H1 (cell line): ENCODE measurements at regions not wholly inside any gene's neighbourhood (a gene's known extent, or its start where the extent isn't known, plus 50 kb on each side); places are given as distances from the start of the nearest gene placed in this dataset.

Experiments
- CTCF ChIA-PET: fragments of 300-600 bp; sonication (Branson Sonifier 250); formaldehyde crosslinking; loops from one replicate; lab custom pipeline; 2021; ENCODE audit not compliant: partially characterized antibody; lab: Charles Lee
- POLR2A ChIA-PET: fragments of 300-600 bp; sonication (Branson Sonifier 250); formaldehyde crosslinking; loops from one replicate; lab custom pipeline; 2021; ENCODE audit warnings: inconsistent platforms; ENCODE audit not compliant: partially characterized antibody; lab: Charles Lee
- DNase-seq, 2 experiments: peaks; one replicate each; pipeline versions ENCODE4 v3.0.0 to v3.0.0-alpha.2; 2010 to 2022; ENCODE audit warnings: low spot score in 2 of 2, low read depth in 1 of 2, mixed read lengths in 1 of 2
- FAIRE-seq: peaks from 2 replicates; lab custom pipeline; 2011; peaks lifted over from hg19 to GRCh38; lab: Jason Lieb, UNC
- H2AFZ ChIP-seq: 2 replicates; pipeline ENCODE4 v1.8.1; 2012; ENCODE audit warnings: low read length, inconsistent platforms
- H2AK5ac ChIP-seq: 2 replicates; pipeline ENCODE4 v1.6.1; 2013; ENCODE audit warnings: low read depth, low read length
- H2BK120ac ChIP-seq: replicated peaks from 2 replicates; pipeline ENCODE3; 2013; ENCODE audit warnings: low read depth, low read length, inconsistent platforms
- H2BK12ac ChIP-seq: 2 replicates; pipeline ENCODE4 v1.6.1; 2013; ENCODE audit warnings: low read depth, low read length
- H2BK15ac ChIP-seq: 2 replicates; pipeline ENCODE4 v1.6.1; 2013; ENCODE audit warnings: low read length
- H2BK20ac ChIP-seq: 2 replicates; pipeline ENCODE4 v1.6.1; 2013; ENCODE audit warnings: low read length
- H2BK5ac ChIP-seq: 2 replicates; pipeline ENCODE4 v1.6.1; 2013; ENCODE audit warnings: low read depth, low read length
- H3K14ac ChIP-seq: 2 replicates; pipeline ENCODE4 v1.6.1; 2013; ENCODE audit warnings: inconsistent platforms; ENCODE audit not compliant: insufficient read length
- H3K18ac ChIP-seq: 2 replicates; pipeline ENCODE4 v1.6.1; 2013; ENCODE audit warnings: low read length; ENCODE audit errors: extremely low read depth
- H3K23ac ChIP-seq: 2 replicates; pipeline ENCODE4 v1.6.1; 2013; ENCODE audit warnings: inconsistent platforms; ENCODE audit not compliant: insufficient read length
- H3K23me2 ChIP-seq: 2 replicates; pipeline ENCODE4 v1.6.1; 2013; ENCODE audit warnings: low read depth, low read length
- H3K27ac ChIP-seq: 2 replicates; pipeline ENCODE4 v1.6.1; 2011; ENCODE audit warnings: low read depth, low read length, inconsistent platforms
- H3K27me3 ChIP-seq, 4 experiments: replicated peaks in 1 of 4; 1 replicate in 1 of 4; 2 replicates in 3 of 4; pipeline versions ENCODE4 v1.6.1 to v1.8.1; 2011 to 2013; ENCODE audit warnings: low read length in 3 of 4, mild to moderate bottlenecking in 3 of 4, inconsistent platforms in 2 of 4, mixed read lengths in 2 of 4, moderate library complexity in 1 of 4; ENCODE audit not compliant: control insufficient read depth in 3 of 4, insufficient read depth in 3 of 4; ENCODE audit errors: extremely low read depth in 1 of 4
- H3K36me3 ChIP-seq, 4 experiments: 2 replicates each; pipeline versions ENCODE4 v1.6.1 to v1.8.1; 2011 to 2013; ENCODE audit warnings: mild to moderate bottlenecking in 4 of 4, low read length in 3 of 4, moderate library complexity in 2 of 4, control low read depth in 1 of 4, inconsistent platforms in 1 of 4; ENCODE audit not compliant: insufficient read depth in 4 of 4, control insufficient read depth in 2 of 4
- H3K4ac ChIP-seq: replicated peaks from 2 replicates; pipeline ENCODE3; 2013; ENCODE audit warnings: low read length, low read depth, mixed read lengths, inconsistent platforms; ENCODE audit not compliant: insufficient read length
- H3K4me1 ChIP-seq, 4 experiments: replicated peaks in 1 of 4; 1 replicate in 1 of 4; 2 replicates in 3 of 4; pipeline versions ENCODE4 v1.6.1 to v1.8.1; 2011 to 2013; ENCODE audit warnings: low read length in 3 of 4, inconsistent platforms in 2 of 4, mixed read lengths in 1 of 4; ENCODE audit not compliant: insufficient read depth in 4 of 4, control insufficient read depth in 3 of 4
- H3K4me2 ChIP-seq, 2 experiments: 2 replicates each; pipeline versions ENCODE4 v1.6.1 to v1.8.1; 2011 to 2013; ENCODE audit warnings: low read depth in 2 of 2, low read length in 2 of 2, control low read depth in 1 of 2, inconsistent platforms in 1 of 2, mild to moderate bottlenecking in 1 of 2; ENCODE audit not compliant: insufficient read depth in 1 of 2
- H3K4me3 ChIP-seq, 4 experiments: fragments of 200-600, 300-600 bp in 1 of 4; sonication (generic), shearing (Covaris generic), sonication (Bioruptor Twin) in 1 of 4; 2 replicates each; pipeline versions ENCODE4 v1.5.1 to v1.8.1; 2011 to 2016; ENCODE audit warnings: low read length in 4 of 4, low read depth in 3 of 4, control low read depth in 2 of 4, inconsistent platforms in 2 of 4, mild to moderate bottlenecking in 2 of 4, mixed read lengths in 1 of 4, moderate library complexity in 1 of 4; ENCODE audit not compliant: insufficient read depth in 2 of 4; ENCODE audit errors: extremely low read depth in 1 of 4
- H3K56ac ChIP-seq: replicated peaks from 2 replicates; pipeline ENCODE3; 2013; ENCODE audit warnings: low read depth, mild to moderate bottlenecking, mixed read lengths, low read length, inconsistent platforms; ENCODE audit not compliant: insufficient read length
- H3K79me1 ChIP-seq: 2 replicates; pipeline ENCODE4 v1.6.1; 2013; ENCODE audit warnings: low read depth, low read length, control low read depth
- H3K79me2 ChIP-seq, 2 experiments: 2 replicates each; pipeline versions ENCODE4 v1.6.1 to v1.8.1; 2012 to 2013; ENCODE audit warnings: low read length in 2 of 2, mild to moderate bottlenecking in 2 of 2, inconsistent platforms in 1 of 2; ENCODE audit not compliant: insufficient read depth in 2 of 2, control insufficient read depth in 1 of 2
- H3K9ac ChIP-seq, 4 experiments: replicated peaks in 1 of 4; 1 replicate in 1 of 4; 2 replicates in 3 of 4; pipeline versions ENCODE4 v1.6.1 to v1.8.1; 2011 to 2013; ENCODE audit warnings: low read depth in 3 of 4, low read length in 3 of 4, control low read depth in 2 of 4, mild to moderate bottlenecking in 2 of 4, moderate library complexity in 2 of 4, inconsistent platforms in 1 of 4; ENCODE audit errors: extremely low read depth in 1 of 4
- H3K9me3 ChIP-seq, 2 experiments: 2 replicates each; pipeline versions ENCODE4 v1.6.1 to v1.8.1; 2012 to 2013; ENCODE audit warnings: mild to moderate bottlenecking in 2 of 2, moderate library complexity in 2 of 2, control low read depth in 1 of 2, inconsistent platforms in 1 of 2, low read depth in 1 of 2, low read length in 1 of 2, mixed read lengths in 1 of 2; ENCODE audit not compliant: insufficient read depth in 2 of 2
- H4K20me1 ChIP-seq, 2 experiments: replicated peaks in 1 of 2; 2 replicates each; pipeline versions ENCODE3 to v1.8.1; 2011 to 2013; ENCODE audit warnings: inconsistent platforms in 2 of 2, low read length in 2 of 2, mild to moderate bottlenecking in 1 of 2; ENCODE audit not compliant: insufficient read depth in 2 of 2, control insufficient read depth in 1 of 2
- H4K5ac ChIP-seq: 2 replicates; pipeline ENCODE4 v1.6.1; 2013; ENCODE audit warnings: low read length, low read depth, mixed read lengths, inconsistent platforms; ENCODE audit not compliant: insufficient read length
- H4K8ac ChIP-seq: 2 replicates; pipeline ENCODE4 v1.8.0; 2013; ENCODE audit warnings: mild to moderate bottlenecking, moderate library complexity, low read length, inconsistent platforms; ENCODE audit not compliant: insufficient read depth; ENCODE audit errors: extremely low read depth
- H4K91ac ChIP-seq: replicated peaks from 2 replicates; pipeline ENCODE3; 2013; ENCODE audit warnings: low read length, mixed read lengths, inconsistent platforms; ENCODE audit not compliant: insufficient read length
- ASH2L ChIP-seq: fragments of 200-600, 300-600 bp; sonication (generic); IDR thresholded peaks from one replicate; pipeline ENCODE4 v1.7.1; 2017; ENCODE audit warnings: low read length
- BCL11A ChIP-seq, 2 experiments: IDR thresholded peaks; one replicate each; pipeline ENCODE4 v1.6.1; 2011; ENCODE audit warnings: low read depth in 2 of 2, low read length in 2 of 2, mild to moderate bottlenecking in 2 of 2
- CTBP2 ChIP-seq: IDR thresholded peaks from 2 replicates; pipeline ENCODE4 v1.7.0; 2011; ENCODE audit warnings: borderline replicate concordance, mild to moderate bottlenecking, moderate library complexity, mixed read lengths, low read length; ENCODE audit not compliant: insufficient read depth, insufficient read length
- GTF2F1 ChIP-seq: IDR thresholded peaks from 2 replicates; pipeline ENCODE4 v1.6.1; 2012; ENCODE audit warnings: low read depth, low read length, improper control_type of control experiment, borderline replicate concordance
- SRF ChIP-seq: IDR thresholded peaks from 2 replicates; pipeline ENCODE4 v1.6.1; 2011; ENCODE audit warnings: mild to moderate bottlenecking, low read depth, low read length, moderate library complexity
- TF ChIP-seq, protein P1 (sequence below): IDR thresholded peaks from 2 replicates; pipeline ENCODE4 v1.6.1; 2012; ENCODE audit warnings: inconsistent platforms

DNA sequence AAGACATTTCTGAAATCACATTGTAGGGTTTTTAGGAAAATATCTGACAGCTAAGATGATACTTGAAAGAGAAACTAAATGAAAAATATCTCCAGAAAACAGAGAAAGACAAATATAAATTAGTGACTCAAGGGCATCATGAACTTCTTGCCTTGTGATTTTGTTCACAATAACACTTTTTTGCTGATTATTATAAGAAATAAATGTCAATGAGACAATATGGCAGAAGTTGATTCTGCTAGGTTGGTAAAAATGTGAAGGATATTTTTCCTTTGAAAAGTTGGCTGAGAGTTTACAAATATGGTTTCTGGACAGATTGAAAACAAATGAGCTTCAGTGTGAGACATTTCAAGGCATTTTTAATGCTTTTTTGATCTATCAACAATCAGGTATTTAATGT, 1631.2 kb upstream of the ACVR2A start:
- H3K4me3 ChIP-seq = no peak overlapping the region
- no peaks in the 10 kb centered on the region for H3K27me3 ChIP-seq
- H4K8ac ChIP-seq = no peak overlapping the region
- ChIA-PET CTCF (no interaction called here), POLR2A (no interaction called here)
- H2AFZ ChIP-seq = no peak overlapping the region
- no peaks in the 10 kb centered on the region for H3K79me1 ChIP-seq
- no peak overlapping the region for H3K4ac ChIP-seq
- FAIRE-seq (no peak), DNase-seq (no peak)
- no peak overlapping the region for H2BK20ac ChIP-seq
- no peaks in the 10 kb centered on the region for H4K20me1 ChIP-seq
- H3K4me2 ChIP-seq = no peak overlapping the region
- H3K9ac ChIP-seq = no peak overlapping the region
- no peak overlapping the region for H3K14ac ChIP-seq
- H3K23ac ChIP-seq = no peak overlapping the region
- no peaks in the 10 kb centered on the region for H3K36me3 ChIP-seq
- no peak overlapping the region for H4K91ac ChIP-seq
- H4K5ac ChIP-seq = no peak overlapping the region
- H2BK15ac ChIP-seq = no peak overlapping the region
- H2AK5ac ChIP-seq = no peak overlapping the region
- H2BK5ac ChIP-seq = no peak overlapping the region
- H3K27ac ChIP-seq = no peak overlapping the region
- no peak overlapping the region for H2BK120ac ChIP-seq
- H3K9me3 ChIP-seq = 0 out of 4 replicates have a peak, but pooled peaks cover 0 to 3% of the 10 kb centered on the region in 2 experiments
- no peaks in the 10 kb centered on the region for H3K4me1 ChIP-seq
- no peaks in the 10 kb centered on the region for H3K79me2 ChIP-seq
- no peaks in the 10 kb centered on the region for H3K23me2 ChIP-seq
- no peak overlapping the region for H2BK12ac ChIP-seq
- no peak for TF ChIP-seq GTF2F1
- TF ChIP-seq BCL11A (IDR thresholded peaks at IDR 0.05; ENCODE audit: low read depth in 2 of 2, low read length in 2 of 2) = no peak
- TF ChIP-seq CTBP2 = no peak
- TF ChIP-seq ASH2L = no peak
- TF ChIP-seq, protein P1, sequence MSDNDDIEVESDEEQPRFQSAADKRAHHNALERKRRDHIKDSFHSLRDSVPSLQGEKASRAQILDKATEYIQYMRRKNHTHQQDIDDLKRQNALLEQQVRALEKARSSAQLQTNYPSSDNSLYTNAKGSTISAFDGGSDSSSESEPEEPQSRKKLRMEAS = no peak
- TF ChIP-seq SRF = no peak
- H3K56ac ChIP-seq = no peak overlapping the region
- H3K18ac ChIP-seq = no peak overlapping the region
